ENCODE measurements at regions not wholly inside any gene's neighbourhood (a gene's known extent, or its start where the extent isn't known, plus 50 kb on each side); places are given as distances from the start of the nearest gene placed in this dataset.

DNA sequence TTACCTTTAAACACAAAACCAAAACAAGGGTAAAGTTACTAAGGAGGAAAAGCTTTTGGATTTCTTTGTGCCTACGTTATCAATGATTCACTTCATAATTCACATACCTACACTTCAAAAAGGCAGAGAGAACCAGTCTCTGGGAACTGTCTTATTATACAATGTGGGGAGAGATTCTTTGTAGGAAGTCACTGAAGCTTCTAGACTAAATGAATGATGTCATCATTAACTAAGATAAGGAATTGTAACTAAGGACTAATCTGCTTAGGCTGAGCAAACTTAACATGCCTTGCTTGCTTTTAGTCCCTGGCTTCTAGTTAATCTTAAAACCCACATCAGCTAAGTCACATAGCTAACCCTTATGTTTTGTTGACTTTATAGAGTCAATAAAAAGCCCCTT, 771.2 kb downstream of the NXPH1 start:
- Histone ChIP-seq H3K27ac (no peak overlapping the region), H3K36me3 (no peaks in the 10 kb centered on the region), H3K4me1 (ENCODE audit: control insufficient read depth in 1 of 2, low read depth in 2 of 2) (no peaks in the 10 kb centered on the region), H3K4me3 (no peak overlapping the region), H3K9me3 (no peaks in the 10 kb centered on the region), H3K27me3 (replicated peaks; ENCODE audit: insufficient read depth) (no peaks in the 10 kb centered on the region)
- ATAC-seq (ENCODE audit: insufficient number of reproducible peaks, low FRiP score, low read depth) (no peak), DNase-seq (ENCODE audit: low spot score) (no peak)
- TF ChIP-seq, protein P1, sequence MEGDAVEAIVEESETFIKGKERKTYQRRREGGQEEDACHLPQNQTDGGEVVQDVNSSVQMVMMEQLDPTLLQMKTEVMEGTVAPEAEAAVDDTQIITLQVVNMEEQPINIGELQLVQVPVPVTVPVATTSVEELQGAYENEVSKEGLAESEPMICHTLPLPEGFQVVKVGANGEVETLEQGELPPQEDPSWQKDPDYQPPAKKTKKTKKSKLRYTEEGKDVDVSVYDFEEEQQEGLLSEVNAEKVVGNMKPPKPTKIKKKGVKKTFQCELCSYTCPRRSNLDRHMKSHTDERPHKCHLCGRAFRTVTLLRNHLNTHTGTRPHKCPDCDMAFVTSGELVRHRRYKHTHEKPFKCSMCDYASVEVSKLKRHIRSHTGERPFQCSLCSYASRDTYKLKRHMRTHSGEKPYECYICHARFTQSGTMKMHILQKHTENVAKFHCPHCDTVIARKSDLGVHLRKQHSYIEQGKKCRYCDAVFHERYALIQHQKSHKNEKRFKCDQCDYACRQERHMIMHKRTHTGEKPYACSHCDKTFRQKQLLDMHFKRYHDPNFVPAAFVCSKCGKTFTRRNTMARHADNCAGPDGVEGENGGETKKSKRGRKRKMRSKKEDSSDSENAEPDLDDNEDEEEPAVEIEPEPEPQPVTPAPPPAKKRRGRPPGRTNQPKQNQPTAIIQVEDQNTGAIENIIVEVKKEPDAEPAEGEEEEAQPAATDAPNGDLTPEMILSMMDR (IDR thresholded peaks at IDR 0.05), result no peak

DNA sequence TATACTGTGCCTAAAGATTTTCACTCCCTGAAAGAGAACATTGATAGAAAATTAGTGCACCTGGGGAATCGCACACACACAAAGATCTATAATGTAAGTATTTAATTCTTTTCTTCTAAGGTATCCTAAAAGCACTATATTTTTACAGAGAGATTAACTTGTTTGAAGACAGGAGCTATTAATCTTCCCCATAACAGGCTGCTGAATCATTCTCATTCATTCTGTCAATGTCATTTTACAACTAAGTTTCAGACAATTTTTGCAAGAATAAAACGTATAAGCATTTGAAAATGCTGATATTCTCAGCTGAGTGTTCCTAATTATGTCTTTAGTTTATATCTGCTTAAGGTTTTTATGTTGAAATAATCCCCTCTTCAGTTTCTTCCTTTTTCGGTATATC, 776.7 kb downstream of the NXPH1 start:
- Histone ChIP-seq H3K4me3 (no peak overlapping the region), H3K27me3 (replicated peaks; ENCODE audit: insufficient read depth) (no peaks in the 10 kb centered on the region), H3K9me3 (no peaks in the 10 kb centered on the region), H3K36me3 (no peaks in the 10 kb centered on the region), H3K27ac (no peak overlapping the region), H3K4me1 (ENCODE audit: control insufficient read depth in 1 of 2, low read depth in 2 of 2) (no peaks in the 10 kb centered on the region)
- TF ChIP-seq, protein P1 (IDR thresholded peaks at IDR 0.05), result no peak
- ATAC-seq (ENCODE audit: insufficient number of reproducible peaks, low FRiP score, low read depth) (no peak), DNase-seq (ENCODE audit: low spot score) (no peak)

DNA sequence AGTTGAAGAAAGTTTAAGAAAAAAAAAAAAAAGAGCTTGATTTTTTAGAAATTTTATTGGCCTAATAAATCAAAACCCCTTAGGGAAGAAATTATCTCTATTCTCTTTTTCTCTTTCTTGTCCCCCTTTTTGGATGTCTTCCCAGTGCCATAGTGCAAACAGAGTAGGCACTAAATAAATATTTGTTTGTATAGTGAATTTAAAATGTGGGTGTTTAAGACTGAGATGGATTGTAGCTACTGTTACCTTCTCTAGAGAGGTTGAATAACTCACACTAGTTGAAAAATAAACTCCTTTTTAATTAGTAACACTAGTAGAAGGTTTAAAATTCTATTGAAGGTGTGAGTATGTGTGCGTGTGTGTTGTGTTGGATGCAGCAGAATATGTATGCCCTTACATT, 783.8 kb downstream of the NXPH1 start:
- H3K4me3 ChIP-seq, result no peak overlapping the region
- DNase-seq (ENCODE audit: low spot score) (no peak), ATAC-seq (ENCODE audit: insufficient number of reproducible peaks, low FRiP score, low read depth) (no peak)
- no peaks in the 10 kb centered on the region for H3K36me3 ChIP-seq
- H3K9me3 ChIP-seq, result no peaks in the 10 kb centered on the region
- TF ChIP-seq, protein P1 (IDR thresholded peaks at IDR 0.05), result no peak
- H3K27me3 ChIP-seq (replicated peaks; ENCODE audit: insufficient read depth), result no peaks in the 10 kb centered on the region
- H3K4me1 ChIP-seq (ENCODE audit: control insufficient read depth in 1 of 2, low read depth in 2 of 2), result no peaks in the 10 kb centered on the region
- H3K27ac ChIP-seq, result no peak overlapping the region

DNA sequence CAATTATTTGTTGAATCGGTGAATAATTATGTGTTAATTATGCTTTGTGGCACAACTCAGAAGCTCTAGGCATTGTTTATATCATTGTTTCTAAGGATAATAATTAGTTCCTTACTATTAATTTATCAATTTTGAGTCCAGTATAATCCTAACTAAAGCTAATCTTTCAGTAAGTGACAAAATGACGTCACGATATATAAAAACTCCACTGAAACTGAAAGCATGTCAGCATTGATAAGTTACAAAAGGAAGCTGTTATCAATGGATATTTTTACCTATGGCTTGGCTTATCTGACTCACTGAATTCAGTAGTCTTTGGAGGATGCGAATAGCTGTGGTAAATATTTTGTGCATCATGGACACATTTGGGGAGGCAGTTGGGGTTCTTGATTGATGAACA, 793.1 kb downstream of the NXPH1 start:
- H3K4me3 ChIP-seq, result no peak overlapping the region
- no peaks in the 10 kb centered on the region for H3K4me1 ChIP-seq (ENCODE audit: control insufficient read depth in 1 of 2, low read depth in 2 of 2)
- TF ChIP-seq, protein P1 (IDR thresholded peaks at IDR 0.05), result no peak
- no peaks in the 10 kb centered on the region for H3K36me3 ChIP-seq
- no peak overlapping the region for H3K27ac ChIP-seq
- no peak for DNase-seq (ENCODE audit: low spot score)
- no peak for ATAC-seq (ENCODE audit: insufficient number of reproducible peaks, low FRiP score, low read depth)
- no peaks in the 10 kb centered on the region for H3K9me3 ChIP-seq
- no peaks in the 10 kb centered on the region for H3K27me3 ChIP-seq (replicated peaks; ENCODE audit: insufficient read depth)

DNA sequence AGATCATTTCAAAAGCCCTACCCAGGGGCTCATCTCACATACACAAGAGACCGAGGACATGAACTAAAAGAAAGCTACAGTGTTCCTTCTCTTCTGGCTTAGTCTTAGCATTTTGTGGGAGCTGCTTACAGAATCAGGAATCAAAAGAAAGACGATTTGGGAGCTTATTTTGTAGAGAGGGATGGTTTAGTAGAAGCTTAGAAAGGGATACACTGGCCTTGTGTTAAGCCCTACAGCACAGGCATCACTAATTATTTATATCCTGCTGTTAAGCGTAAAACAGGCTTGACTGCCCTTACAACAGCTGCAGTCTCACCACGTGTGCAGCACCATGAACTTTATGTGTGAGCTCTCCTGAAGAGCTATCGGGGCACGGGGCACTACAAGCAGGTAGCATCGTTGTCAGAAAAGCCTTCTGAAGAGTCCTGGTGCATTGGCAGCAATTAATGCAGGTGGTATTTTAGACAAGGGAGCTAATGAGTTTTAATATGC, 798.3 kb downstream of the NXPH1 start:
- H3K9me3 ChIP-seq, result no peaks in the 10 kb centered on the region

More for the DNA sequence above, 798.3 kb downstream of the NXPH1 start:
- ATAC-seq (ENCODE audit: insufficient number of reproducible peaks, low FRiP score, low read depth) (no peak), DNase-seq (ENCODE audit: low spot score) (no peak)
- H3K4me1 ChIP-seq (ENCODE audit: control insufficient read depth in 1 of 2, low read depth in 2 of 2), result no peaks in the 10 kb centered on the region
- TF ChIP-seq, protein P1 (IDR thresholded peaks at IDR 0.05), result no peak
- no peaks in the 10 kb centered on the region for H3K36me3 ChIP-seq
- H3K4me3 ChIP-seq, result no peak overlapping the region
- no peak overlapping the region for H3K27ac ChIP-seq
- no peaks in the 10 kb centered on the region for H3K27me3 ChIP-seq (replicated peaks; ENCODE audit: insufficient read depth)

Measured in thoracic aorta (tissue), 2 donors.